Body of pancreas (tissue), 4 donors: ENCODE measurements at regions not wholly inside any gene's neighbourhood (a gene's known extent, or its start where the extent isn't known, plus 50 kb on each side); places are given as distances from the start of the nearest gene placed in this dataset.

Experiments used
- ATAC-seq: fragments of 150-250 bp; one replicate; pipeline ENCODE4 v1.9.1; 2016
- DNase-seq, 4 donors: peaks; one replicate each; pipeline ENCODE4 v3.0.0-alpha.2; 2019
- H3K27ac ChIP-seq, 4 donors: fragments of 200-600 bp; sonication (generic); 1 replicate in 3 of 4; 2 replicates in 1 of 4; pipeline versions ENCODE4 v1.5.1 to v1.6.1; 2016 to 2019; ENCODE audit warnings: mild to moderate bottlenecking in 1 of 4, mixed read lengths in 1 of 4, moderate library complexity in 1 of 4
- H3K27me3 ChIP-seq, 2 donors: fragments of 200-600 bp; sonication (generic); one replicate each; pipeline ENCODE4 v1.6.0; 2016; ENCODE audit warnings: mild to moderate bottlenecking in 1 of 2
- H3K36me3 ChIP-seq, 2 donors: fragments of 200-600 bp; sonication (generic); replicated peaks in 1 of 2; 2 replicates each; pipeline ENCODE4 v1.5.1; 2016; ENCODE audit warnings: low read depth in 2 of 2; ENCODE audit not compliant: insufficient read depth in 1 of 2
- H3K4me1 ChIP-seq: fragments of 200-600 bp; sonication (generic); one replicate; pipeline ENCODE4 v1.6.0; 2016
- H3K4me3 ChIP-seq, 2 donors: fragments of 200-600 bp; sonication (generic); 1 replicate in 1 of 2; 2 replicates in 1 of 2; pipeline ENCODE4 v1.5.1; 2016 to 2019
- H3K9me3 ChIP-seq, 3 donors: fragments of 200-600 bp; sonication (generic); 1 replicate in 2 of 3; 2 replicates in 1 of 3; pipeline ENCODE4 v1.5.1; 2016
- CTCF ChIP-seq, 7 experiments: fragments of 450-650 bp in 4 of 7; fragments of 200-600 bp in 3 of 7; sonication (generic) in 3 of 7; IDR thresholded peaks; one replicate each; pipeline ENCODE4 v1.5.1; 2016 to 2019; ENCODE audit warnings: antibody characterized with exemption in 7 of 7
- POLR2A ChIP-seq, 3 donors: fragments of 450-650 bp; IDR thresholded peaks; one replicate each; pipeline ENCODE4 v1.6.1; 2016; ENCODE audit warnings: antibody characterized with exemption in 3 of 3, mild to moderate bottlenecking in 2 of 3
- WGBS, 2 donors: methylation state at CpG; one replicate each; pipeline ENCODE4 v1.1.5; 2017; 5-methylcytosine and 5-hydroxymethylcytosine counted together
- intact Hi-C: fragments of 100-400 bp; cut with DNase I; formaldehyde crosslinking; loops from one replicate; pipeline ENCODE4 v1.15.1; 2023

GRCh38 chr4:33714971-33715370, 2529.3 kb downstream of the ARAP2 start:
- H3K36me3 ChIP-seq: no peaks in the 10 kb centered on the region
- TF ChIP-seq POLR2A (IDR thresholded peaks at IDR 0.05): no peak
- no peak for TF ChIP-seq CTCF (IDR thresholded peaks at IDR 0.05)
- DNase-seq (no peak), ATAC-seq (no peak)
- WGBS, 2 donors: 55 to 74% methylated on average over 1 of the region's 1 CpG
- no peaks in the 10 kb centered on the region for H3K27me3 ChIP-seq
- H3K9me3 ChIP-seq: no peaks in the 10 kb centered on the region
- no peak overlapping the region for H3K4me3 ChIP-seq
- H3K27ac ChIP-seq: no peak overlapping the region
- intact Hi-C loops: no loop called here
- H3K4me1 ChIP-seq: no peaks in the 10 kb centered on the region

- Histone ChIP-seq H3K4me1 (no peaks in the 10 kb centered on the region), H3K4me3 (no peak overlapping the region), H3K9me3 (no peaks in the 10 kb centered on the region), H3K36me3 (no peaks in the 10 kb centered on the region), H3K27ac (no peak overlapping the region), H3K27me3 (no peaks in the 10 kb centered on the region)
- ATAC-seq (no peak), DNase-seq (no peak)
- intact Hi-C loops: no loop called here
- 45 to 51% methylated on average over 4 of the region's 4 CpGs for WGBS, 2 donors
- TF ChIP-seq CTCF (IDR thresholded peaks at IDR 0.05) (no peak), POLR2A (IDR thresholded peaks at IDR 0.05) (no peak)
Observed at GRCh38 chr4:33715841-33716395, 2528.4 kb downstream of the ARAP2 start.

GRCh38 chr4:33722254-33722653, 2522.1 kb downstream of the ARAP2 start:
- TF ChIP-seq CTCF (IDR thresholded peaks at IDR 0.05): no peak
- no peak for TF ChIP-seq POLR2A (IDR thresholded peaks at IDR 0.05)
- H3K27ac ChIP-seq: no peak overlapping the region
- intact Hi-C loops: no loop called here

GRCh38 chr4:33722800-33723516, 2521.4 kb downstream of the ARAP2 start:
- DNase-seq (no peak), ATAC-seq (no peak)
- Histone ChIP-seq H3K36me3 (no peaks in the 10 kb centered on the region), H3K9me3 (no peaks in the 10 kb centered on the region), H3K27me3 (no peaks in the 10 kb centered on the region), H3K27ac (no peak overlapping the region), H3K4me1 (no peaks in the 10 kb centered on the region), H3K4me3 (no peak overlapping the region)
- intact Hi-C loops: no loop called here
- TF ChIP-seq POLR2A (IDR thresholded peaks at IDR 0.05): no peak
- no peak for TF ChIP-seq CTCF (IDR thresholded peaks at IDR 0.05)
- 48 to 54% methylated on average over 7 of the region's 7 CpGs for WGBS, 2 donors

More at GRCh38 chr4:33722254-33722653, 2522.1 kb downstream of the ARAP2 start:
- WGBS, 2 donors: 52 to 66% methylated on average over 2 of the region's 2 CpGs
- Histone ChIP-seq H3K4me1 (no peaks in the 10 kb centered on the region), H3K36me3 (no peaks in the 10 kb centered on the region), H3K9me3 (no peaks in the 10 kb centered on the region), H3K4me3 (no peak overlapping the region), H3K27me3 (no peaks in the 10 kb centered on the region)
- DNase-seq (no peak), ATAC-seq (peak; percentile 21)

GRCh38 chr4:33724685-33725084, 2519.6 kb downstream of the ARAP2 start:
- no peaks in the 10 kb centered on the region for H3K9me3 ChIP-seq
- 51 to 58% methylated on average over 3 of the region's 3 CpGs for WGBS, 2 donors
- H3K4me1 ChIP-seq: no peaks in the 10 kb centered on the region
- H3K27me3 ChIP-seq: no peaks in the 10 kb centered on the region
- no peaks in the 10 kb centered on the region for H3K36me3 ChIP-seq
- no peak overlapping the region for H3K4me3 ChIP-seq
- no peak for DNase-seq
- intact Hi-C loops: no loop called here
- H3K27ac ChIP-seq: no peak overlapping the region
- TF ChIP-seq POLR2A (IDR thresholded peaks at IDR 0.05): no peak
- TF ChIP-seq CTCF (IDR thresholded peaks at IDR 0.05): no peak
- no peak for ATAC-seq
